ENCODE measurements at regions not wholly inside any gene's neighbourhood (a gene's known extent, or its start where the extent isn't known, plus 50 kb on each side); places are given as distances from the start of the nearest gene placed in this dataset.

DNA sequence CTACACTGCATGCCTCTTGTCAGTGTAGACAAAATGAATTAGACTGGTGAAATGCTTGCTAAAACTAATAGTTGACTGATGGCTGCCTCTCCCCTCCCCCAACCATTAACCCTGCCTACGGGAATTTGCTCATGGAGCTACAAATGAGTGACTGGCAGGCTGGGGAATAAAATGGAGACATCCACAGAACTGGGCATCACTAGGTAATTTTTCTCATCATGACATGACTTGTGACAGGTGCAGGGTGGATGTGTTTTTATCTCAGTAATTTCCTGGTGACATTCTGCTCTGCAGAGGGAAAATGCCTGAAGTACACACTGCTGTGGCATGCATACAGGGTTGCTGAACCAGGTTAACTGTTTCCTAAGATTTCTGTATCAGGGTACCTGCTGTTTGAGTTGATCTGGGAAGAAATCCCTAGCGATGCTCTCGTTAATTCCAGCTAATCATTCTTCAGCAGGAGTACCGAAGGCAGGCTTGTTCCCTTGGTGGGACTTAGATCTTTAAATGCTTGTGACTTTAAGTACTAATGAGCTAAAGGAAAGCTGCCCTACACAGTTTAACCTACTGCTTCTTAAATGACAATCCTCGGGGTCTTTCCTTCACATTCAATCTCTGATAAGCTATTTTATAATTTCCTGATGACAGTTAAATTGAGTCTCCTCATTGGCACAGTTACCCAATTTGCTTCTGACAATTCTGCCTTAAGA, 376.3 kb upstream of the LCORL start:
- no peak for DNase-seq (ENCODE audit: low read depth)

DNA sequence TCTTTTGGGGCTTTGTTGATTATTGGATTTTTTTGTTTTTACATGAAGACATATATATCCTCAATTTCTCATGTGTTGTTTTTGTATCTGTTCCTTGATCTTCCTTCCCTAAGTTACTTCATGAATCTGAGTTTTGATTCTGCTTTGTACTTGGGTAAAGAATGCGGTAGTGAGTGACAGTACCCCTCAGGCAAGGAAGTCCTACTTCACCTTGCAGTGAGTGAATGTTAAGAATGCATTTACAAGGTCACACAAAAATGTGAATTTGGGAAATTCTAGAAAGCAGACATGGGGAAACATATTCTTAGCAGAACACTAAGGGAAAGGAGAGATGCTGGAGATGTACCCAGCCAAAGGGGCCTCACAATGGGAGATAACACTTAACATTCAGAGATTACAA, 373.1 kb upstream of the LCORL start:
- DNase-seq (ENCODE audit: low read depth): no peak

GRCh38 chr4:18391354-18391728, 369.8 kb upstream of the LCORL start:
- no peak for DNase-seq (ENCODE audit: low read depth)

- peak; percentile 92 for DNase-seq (ENCODE audit: low read depth)
Measured at GRCh38 chr4:18390655-18391353, 369.2 kb upstream of the LCORL start.

DNA sequence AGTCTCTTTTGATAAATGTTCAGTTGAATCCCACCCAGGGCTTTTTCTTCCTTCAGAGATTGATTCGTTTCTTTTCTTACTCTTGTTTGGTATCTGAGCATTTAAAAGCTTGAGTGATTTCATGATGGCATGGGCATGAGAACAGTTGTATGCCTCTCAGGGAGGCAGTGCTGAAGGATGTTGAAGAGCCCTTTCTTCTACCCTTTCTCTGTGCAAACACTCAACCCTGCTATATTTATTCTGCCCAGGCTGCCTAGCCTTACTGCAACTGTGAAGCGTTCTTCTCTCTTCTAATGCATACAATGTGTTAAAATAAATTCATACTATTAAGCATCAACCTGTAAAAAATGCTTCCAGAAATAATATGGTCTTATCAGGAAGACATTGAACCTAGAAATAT, 367.6 kb upstream of the LCORL start:
- DNase-seq (ENCODE audit: low read depth): no peak

GRCh38 chr4:18388039-18388438, 366.5 kb upstream of the LCORL start:
- DNase-seq (ENCODE audit: low read depth): peak; percentile 87

- DNase-seq (ENCODE audit: low read depth): no peak
Measured at GRCh38 chr4:18381186-18381585, 359.6 kb upstream of the LCORL start.

GRCh38 chr4:18369561-18369960, 348.0 kb upstream of the LCORL start:
- DNase-seq (ENCODE audit: low read depth): no peak

DNA sequence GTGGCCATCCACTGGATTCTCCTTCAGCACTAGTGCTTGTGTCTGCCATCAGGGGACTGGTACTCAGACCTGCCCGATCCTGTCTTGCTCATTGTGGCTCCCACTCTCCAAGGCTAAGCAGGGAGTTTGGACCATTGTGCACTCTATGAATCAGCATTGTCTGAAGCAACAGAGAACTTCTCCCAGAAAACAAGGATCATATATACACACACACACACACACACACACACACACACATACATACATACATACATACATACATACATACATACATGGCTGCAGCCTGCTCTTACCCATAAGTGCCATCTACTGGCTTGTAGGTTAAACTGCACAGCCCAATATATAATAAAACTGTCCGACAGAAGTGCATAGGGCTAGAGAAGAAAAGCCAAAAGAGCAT, 345.3 kb upstream of the LCORL start:
- DNase-seq (ENCODE audit: low read depth): peak; percentile 38

DNA sequence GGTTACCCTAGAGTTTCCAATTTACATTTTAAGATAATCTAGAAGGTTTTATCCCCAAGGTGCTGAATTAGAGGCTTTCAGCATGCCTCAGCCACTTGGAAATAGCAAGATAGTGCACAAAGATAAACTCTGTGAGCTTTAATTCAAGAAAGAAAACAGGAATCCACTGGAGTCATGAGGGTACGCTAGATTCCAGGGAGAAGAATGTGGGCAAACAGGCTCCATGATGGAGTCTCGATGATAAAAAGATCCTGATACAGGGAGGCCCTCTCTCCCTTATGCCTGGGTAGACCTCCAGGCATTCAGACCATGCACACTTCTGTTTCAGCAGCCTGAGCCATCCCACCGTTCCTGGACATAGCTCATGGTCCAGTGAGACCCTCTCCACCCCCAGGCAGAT, 344.6 kb upstream of the LCORL start:
- DNase-seq (ENCODE audit: low read depth): no peak

- no peak for DNase-seq (ENCODE audit: low read depth)
Measured at GRCh38 chr4:18343581-18343980, 322.0 kb upstream of the LCORL start.

- DNase-seq (ENCODE audit: low read depth): no peak
Measured at GRCh38 chr4:18342847-18343246, 321.3 kb upstream of the LCORL start.

DNA sequence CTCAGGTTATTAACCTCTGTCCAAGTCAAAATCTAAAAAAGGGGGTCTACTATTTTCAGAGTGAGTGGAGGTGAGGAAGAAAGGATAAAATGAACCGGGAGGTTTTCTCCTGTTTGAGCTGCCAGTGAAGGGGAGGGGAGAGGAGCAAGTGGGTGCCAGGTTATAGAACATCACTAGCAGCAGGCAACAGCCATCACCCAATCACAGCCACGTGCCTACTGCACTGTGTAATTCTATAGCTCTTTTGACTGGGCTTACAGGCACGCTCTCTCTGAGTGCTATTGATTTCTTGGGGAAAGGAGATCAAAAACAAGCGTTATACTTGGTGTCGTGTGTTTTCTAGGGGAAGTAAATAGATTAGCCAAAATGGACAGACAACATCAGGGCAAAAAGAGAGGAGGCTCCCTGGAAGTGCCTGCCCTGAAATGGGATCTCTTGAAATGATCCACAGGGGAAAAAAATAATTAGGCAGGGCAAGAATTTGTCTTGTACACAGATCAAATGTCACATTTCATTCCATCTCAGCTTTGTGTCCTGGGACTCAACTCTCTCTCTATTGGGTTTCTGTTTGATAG, 300.5 kb upstream of the LCORL start:
- no peak for DNase-seq (ENCODE audit: low read depth)

DNA sequence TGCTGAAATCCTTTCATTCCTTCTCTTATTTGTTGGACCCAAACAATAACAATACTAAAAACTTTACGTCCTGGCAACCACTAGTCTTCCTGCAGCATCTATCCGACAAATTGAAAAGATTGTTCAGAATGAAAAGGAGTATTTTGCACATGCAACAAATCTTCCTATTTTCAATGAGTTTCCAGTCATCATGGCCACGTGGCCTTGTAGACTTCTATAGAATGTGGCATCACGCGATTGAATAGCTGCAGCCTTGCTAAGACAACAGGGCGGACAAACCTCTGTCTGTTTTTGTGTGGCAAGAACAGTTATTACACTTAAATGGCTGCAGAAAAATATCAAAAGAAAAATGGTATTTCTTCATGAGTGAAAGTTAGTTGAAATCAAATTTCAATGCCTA, 297.9 kb upstream of the LCORL start:
- no peak for DNase-seq (ENCODE audit: low read depth)

- DNase-seq (ENCODE audit: low read depth): no peak
Measured at GRCh38 chr4:18318682-18319388, 297.3 kb upstream of the LCORL start.

DNA sequence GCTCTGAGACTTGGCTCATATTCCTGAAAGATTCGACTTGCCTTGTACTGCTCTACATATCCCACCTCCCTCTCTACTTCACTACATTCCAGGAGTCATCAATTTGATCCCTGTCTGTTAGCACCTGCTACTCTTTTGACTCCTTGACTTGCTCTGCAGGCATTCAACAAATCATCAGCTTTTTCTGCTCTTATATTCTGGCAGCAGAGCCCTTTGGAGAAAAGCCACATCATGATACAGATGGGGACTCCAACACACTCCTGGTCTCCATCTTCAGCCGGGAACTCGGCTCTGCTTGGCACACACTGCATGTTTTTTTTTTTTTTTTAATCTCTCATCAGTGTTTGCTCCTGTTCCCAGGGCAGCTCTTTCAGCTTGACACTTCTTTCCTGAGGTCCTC, 293.2 kb upstream of the LCORL start:
- no peak for DNase-seq (ENCODE audit: low read depth)

DNA sequence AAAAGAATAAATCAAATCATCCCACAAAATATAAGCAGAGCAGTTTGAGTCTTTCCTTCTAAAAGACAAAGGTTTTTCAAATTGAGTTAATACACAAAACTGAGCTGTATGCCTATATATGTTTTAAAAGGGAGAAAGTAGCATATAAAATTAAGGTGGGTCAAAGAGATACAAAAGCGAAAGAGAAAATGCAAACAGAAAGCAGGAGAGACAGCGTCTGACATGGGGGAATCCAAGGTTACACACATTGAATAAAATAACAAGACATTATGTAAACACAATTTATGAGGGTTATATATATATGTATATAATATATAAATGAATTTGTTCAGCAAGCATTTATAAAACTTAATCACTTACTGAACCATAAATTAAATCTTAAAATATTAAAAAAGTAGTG, 276.1 kb upstream of the LCORL start:
- no peak for DNase-seq (ENCODE audit: low read depth)

DNA sequence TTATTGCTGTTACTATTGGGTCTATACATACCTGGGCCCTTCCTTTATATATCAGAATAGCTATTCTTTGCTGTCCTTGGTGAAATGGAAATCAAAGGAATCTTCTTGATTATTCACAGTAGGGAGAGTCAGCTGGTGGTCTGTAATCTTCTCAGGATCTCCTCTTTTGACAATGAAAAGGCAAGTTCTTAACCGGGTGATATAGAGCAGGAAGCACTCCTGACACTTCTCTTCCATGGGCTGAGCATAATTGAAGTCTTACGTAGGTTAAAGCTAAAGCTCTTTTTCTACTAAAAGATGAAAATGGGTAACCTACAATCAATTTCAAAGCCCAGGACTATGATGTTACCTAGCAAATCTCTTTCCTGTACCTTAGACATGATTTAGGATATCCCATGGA, 274.9 kb upstream of the LCORL start:
- no peak for DNase-seq (ENCODE audit: low read depth)

DNA sequence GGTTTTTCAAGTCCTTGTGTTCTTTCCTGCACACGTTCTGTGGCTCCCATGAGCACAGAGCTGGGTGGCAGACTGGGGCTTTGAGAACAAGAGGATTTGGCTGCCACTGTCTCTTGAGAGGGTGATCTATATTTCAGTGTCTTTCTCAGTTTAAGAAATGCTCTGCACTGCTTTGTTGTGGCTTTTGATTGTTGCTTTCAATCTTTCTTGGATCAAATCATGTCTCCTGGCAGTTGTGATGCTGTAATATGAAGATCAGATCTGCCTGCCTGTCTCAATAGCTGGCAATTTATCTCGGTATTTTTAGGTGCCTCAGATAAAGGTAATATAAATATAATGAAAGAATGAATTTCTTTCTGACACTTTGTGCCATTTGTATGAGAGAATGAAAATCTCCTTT, 273.3 kb upstream of the LCORL start:
- no peak for DNase-seq (ENCODE audit: low read depth)

DNA sequence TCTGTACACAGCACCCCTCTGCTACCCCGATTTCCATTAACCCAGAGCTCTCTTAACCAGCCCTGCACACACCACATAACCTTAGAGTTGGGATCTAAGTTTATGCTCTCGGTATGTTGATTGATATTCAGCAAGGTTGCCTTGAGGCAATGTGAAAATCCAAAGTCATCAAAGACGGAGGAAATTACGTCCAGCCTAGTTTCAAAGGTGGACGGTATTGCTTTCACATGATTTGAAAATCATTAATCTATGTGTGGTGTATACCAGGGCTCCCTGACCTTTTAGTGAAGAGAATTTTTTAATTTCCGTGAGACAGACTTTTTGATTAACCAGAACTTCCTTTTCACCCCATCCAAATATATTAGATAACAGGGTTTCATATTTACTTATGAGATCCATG, 272.5 kb upstream of the LCORL start:
- DNase-seq (ENCODE audit: low read depth): peak; percentile 19

DNA sequence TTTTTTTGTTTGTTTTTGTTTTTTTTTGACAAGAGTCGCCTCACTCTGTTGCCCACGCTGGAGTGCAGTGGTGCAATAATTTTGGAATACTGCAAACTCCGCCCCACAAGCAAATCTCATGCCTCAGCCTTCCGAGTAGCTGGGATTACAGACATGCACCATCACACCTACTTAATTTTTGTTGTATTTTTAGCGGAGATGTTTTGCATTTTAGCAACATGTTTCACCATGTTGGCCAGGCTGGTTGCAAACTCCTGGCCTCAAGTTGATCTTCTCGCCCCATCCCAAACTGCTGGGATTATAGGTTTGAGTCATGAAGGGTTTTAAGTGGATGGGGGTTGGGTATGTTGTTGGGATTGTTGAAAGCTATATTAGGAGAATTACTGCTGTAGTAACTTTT, 270.9 kb upstream of the LCORL start:
- no peak for DNase-seq (ENCODE audit: low read depth)

- DNase-seq (ENCODE audit: low read depth): no peak
Measured at GRCh38 chr4:18291981-18292380, 270.4 kb upstream of the LCORL start.

GRCh38 chr4:18291256-18291655, 269.7 kb upstream of the LCORL start:
- DNase-seq (ENCODE audit: low read depth): no peak
